Loucy (cell line): ENCODE measurements at regions not wholly inside any gene's neighbourhood (a gene's known extent, or its start where the extent isn't known, plus 50 kb on each side); places are given as distances from the start of the nearest gene placed in this dataset.

Experiments
- H2AFZ ChIP-seq: fragments of 200-600 bp; sonication (generic); 2 replicates; pipeline ENCODE4 v1.6.0; 2016; ENCODE audit warnings: antibody characterized with exemption, mild to moderate bottlenecking, low read length, moderate library complexity
- H3F3A ChIP-seq: fragments of 200-600 bp; 2 replicates; pipeline ENCODE4 v1.6.0; 2016; ENCODE audit warnings: antibody characterized with exemption, low read depth, mild to moderate bottlenecking
- H3K27me3 ChIP-seq: fragments of 200-600 bp; sonication (generic); 2 replicates; pipeline ENCODE4 v1.6.1; 2014; ENCODE audit warnings: low read length, mild to moderate bottlenecking; ENCODE audit not compliant: insufficient read depth, poor library complexity, severe bottlenecking
- H3K36me3 ChIP-seq: fragments of 200-600 bp; sonication (generic); 2 replicates; pipeline ENCODE4 v1.6.1; 2016; ENCODE audit warnings: low read length; ENCODE audit not compliant: insufficient read depth
- H3K4me1 ChIP-seq: fragments of 200-600 bp; sonication (generic); 2 replicates; pipeline ENCODE4 v1.5.1; 2014; ENCODE audit warnings: low read length, mild to moderate bottlenecking; ENCODE audit not compliant: insufficient read depth, poor library complexity, severe bottlenecking
- H3K4me2 ChIP-seq: fragments of 200-600 bp; sonication (generic); 2 replicates; pipeline ENCODE4 v1.6.0; 2014; ENCODE audit warnings: antibody characterized with exemption, low read length, low read depth, mild to moderate bottlenecking; ENCODE audit not compliant: poor library complexity, severe bottlenecking
- H3K4me3 ChIP-seq: fragments of 200-600 bp; sonication (generic); 2 replicates; pipeline ENCODE4 v1.5.1; 2014; ENCODE audit warnings: low read length, mild to moderate bottlenecking, mixed read lengths; ENCODE audit not compliant: poor library complexity, severe bottlenecking
- H3K79me2 ChIP-seq: fragments of 200-600 bp; sonication (generic); 2 replicates; pipeline ENCODE4 v1.6.1; 2014; ENCODE audit warnings: low read length; ENCODE audit not compliant: insufficient read depth
- H3K9ac ChIP-seq: fragments of 200-600 bp; sonication (generic); 2 replicates; pipeline ENCODE4 v1.6.0; 2014; ENCODE audit warnings: mild to moderate bottlenecking, low read depth, low read length, moderate library complexity; ENCODE audit not compliant: poor library complexity, severe bottlenecking
- H3K9me2 ChIP-seq: fragments of 200-600 bp; sonication (generic); replicated peaks from 2 replicates; pipeline ENCODE4 v1.6.1; 2016; ENCODE audit warnings: low read depth, low read length, mixed read lengths
- H3K9me3 ChIP-seq: fragments of 200-600 bp; sonication (generic); 2 replicates; pipeline ENCODE4 v1.6.1; 2014; ENCODE audit warnings: mild to moderate bottlenecking, antibody characterized with exemption, low read length, low read depth; ENCODE audit not compliant: insufficient read depth
- H4K20me1 ChIP-seq: fragments of 200-600 bp; sonication (generic); 2 replicates; pipeline ENCODE4 v1.6.0; 2014; ENCODE audit warnings: antibody characterized with exemption, low read length, mild to moderate bottlenecking; ENCODE audit not compliant: insufficient read depth, poor library complexity, severe bottlenecking
- EZH2phosphoT487 ChIP-seq: fragments of 200-600 bp; IDR thresholded peaks from 2 replicates; pipeline ENCODE4 v1.6.1; 2018; ENCODE audit warnings: antibody characterized with exemption, mild to moderate bottlenecking, moderate library complexity, borderline replicate concordance
- TF ChIP-seq, protein P1 (sequence below): fragments of 200-600 bp; sonication (generic); conservative IDR thresholded peaks from 2 replicates; pipeline ENCODE4 v1.5.1; 2014; ENCODE audit warnings: mild to moderate bottlenecking, antibody characterized with exemption, low read length

DNA sequence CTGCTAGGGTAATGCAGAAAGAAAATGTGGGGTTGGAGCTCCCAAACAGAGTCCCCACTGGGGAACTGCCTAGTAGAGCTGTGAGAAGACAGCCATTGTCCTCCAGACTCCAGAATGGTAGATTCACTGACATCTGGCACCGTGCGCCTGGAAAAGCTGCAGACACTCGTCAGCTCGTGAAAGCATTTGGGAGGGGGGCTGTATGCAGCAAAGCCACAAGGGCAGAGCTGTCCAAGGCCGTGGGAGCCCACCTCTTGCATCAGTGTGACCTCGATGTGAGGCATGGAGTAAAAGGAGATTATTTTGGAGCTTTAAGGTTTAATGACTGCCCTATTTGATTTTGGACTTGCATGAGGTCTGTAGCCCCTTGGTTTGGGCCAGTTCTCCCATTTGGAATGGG, 242.9 kb downstream of the VGLL3 start:
- Histone ChIP-seq H3K79me2 (no peaks in the 10 kb centered on the region), H3K9ac (no peak overlapping the region), H3K4me1 (no peaks in the 10 kb centered on the region), H3K9me3 (no peaks in the 10 kb centered on the region), H4K20me1 (no peaks in the 10 kb centered on the region), H3K36me3 (no peaks in the 10 kb centered on the region), H3F3A (no peaks in the 10 kb centered on the region), H3K4me3 (no peak overlapping the region), H3K27me3 (no peaks in the 10 kb centered on the region), H3K4me2 (no peak overlapping the region), H3K9me2 (no peaks in the 10 kb centered on the region), H2AFZ (no peak overlapping the region)
- TF ChIP-seq, protein P1, sequence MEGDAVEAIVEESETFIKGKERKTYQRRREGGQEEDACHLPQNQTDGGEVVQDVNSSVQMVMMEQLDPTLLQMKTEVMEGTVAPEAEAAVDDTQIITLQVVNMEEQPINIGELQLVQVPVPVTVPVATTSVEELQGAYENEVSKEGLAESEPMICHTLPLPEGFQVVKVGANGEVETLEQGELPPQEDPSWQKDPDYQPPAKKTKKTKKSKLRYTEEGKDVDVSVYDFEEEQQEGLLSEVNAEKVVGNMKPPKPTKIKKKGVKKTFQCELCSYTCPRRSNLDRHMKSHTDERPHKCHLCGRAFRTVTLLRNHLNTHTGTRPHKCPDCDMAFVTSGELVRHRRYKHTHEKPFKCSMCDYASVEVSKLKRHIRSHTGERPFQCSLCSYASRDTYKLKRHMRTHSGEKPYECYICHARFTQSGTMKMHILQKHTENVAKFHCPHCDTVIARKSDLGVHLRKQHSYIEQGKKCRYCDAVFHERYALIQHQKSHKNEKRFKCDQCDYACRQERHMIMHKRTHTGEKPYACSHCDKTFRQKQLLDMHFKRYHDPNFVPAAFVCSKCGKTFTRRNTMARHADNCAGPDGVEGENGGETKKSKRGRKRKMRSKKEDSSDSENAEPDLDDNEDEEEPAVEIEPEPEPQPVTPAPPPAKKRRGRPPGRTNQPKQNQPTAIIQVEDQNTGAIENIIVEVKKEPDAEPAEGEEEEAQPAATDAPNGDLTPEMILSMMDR = no peak
- no peak for TF ChIP-seq EZH2phosphoT487

- no peaks in the 10 kb centered on the region for H3K79me2 ChIP-seq
- H3K4me3 ChIP-seq = no peak overlapping the region
- no peaks in the 10 kb centered on the region for H3F3A ChIP-seq
- no peaks in the 10 kb centered on the region for H3K9me2 ChIP-seq
- H2AFZ ChIP-seq = no peak overlapping the region
- TF ChIP-seq EZH2phosphoT487 = no peak
- TF ChIP-seq, protein P1 = no peak
- H3K27me3 ChIP-seq = no peaks in the 10 kb centered on the region
- H3K4me1 ChIP-seq = no peaks in the 10 kb centered on the region
- H3K9me3 ChIP-seq = no peaks in the 10 kb centered on the region
- H4K20me1 ChIP-seq = no peaks in the 10 kb centered on the region
- H3K9ac ChIP-seq = no peak overlapping the region
- H3K4me2 ChIP-seq = no peak overlapping the region
- H3K36me3 ChIP-seq = no peaks in the 10 kb centered on the region
Measured at GRCh38 chr3:86744051-86744450, 246.9 kb downstream of the VGLL3 start.

- Histone ChIP-seq H3K9ac (no peak overlapping the region), H2AFZ (no peak overlapping the region), H3K4me2 (no peak overlapping the region), H3K9me2 (no peaks in the 10 kb centered on the region), H4K20me1 (no peaks in the 10 kb centered on the region), H3K4me1 (no peaks in the 10 kb centered on the region), H3K9me3 (no peaks in the 10 kb centered on the region), H3K27me3 (no peaks in the 10 kb centered on the region), H3K79me2 (no peaks in the 10 kb centered on the region), H3K4me3 (no peak overlapping the region), H3K36me3 (no peaks in the 10 kb centered on the region), H3F3A (no peaks in the 10 kb centered on the region)
- TF ChIP-seq EZH2phosphoT487 = no peak
- TF ChIP-seq, protein P1 = no peak
Measured at GRCh38 chr3:86743233-86743632, 247.7 kb downstream of the VGLL3 start.
